HG02642 (cell line): ENCODE measurements at regions not wholly inside any gene's neighbourhood (a gene's known extent, or its start where the extent isn't known, plus 50 kb on each side); places are given as distances from the start of the nearest gene placed in this dataset.
"Not testable (repeated sequence)": the region's sequence is repeated elsewhere in the genome, so short reads cannot be mapped to it uniquely, and the experiment has no call there.

ENCODE experiments used
- ATAC-seq: cut with Tn5 transposase; IDR thresholded peaks from one replicate; pipeline ENCODE4 v1.9.1; 2021; ENCODE audit warnings: mild to moderate bottlenecking; ENCODE audit not compliant: unreplicated experiment, poor library complexity

- ATAC-seq, result not testable (repeated sequence)
Measured at GRCh38 chr2:91567546-91568335, 2876.3 kb downstream of the RPIA start.

GRCh38 chr2:91568391-91569338 lies 2877.2 kb downstream of the RPIA start:
- not testable (repeated sequence) for ATAC-seq

- not testable (repeated sequence) for ATAC-seq
Measured at GRCh38 chr2:91571239-91571923, 2879.9 kb downstream of the RPIA start.

- ATAC-seq, result not testable (repeated sequence)
Measured at GRCh38 chr2:91573018-91573417, 2881.5 kb downstream of the RPIA start.

- not testable (repeated sequence) for ATAC-seq
Measured at GRCh38 chr2:91573755-91574154, 2882.3 kb downstream of the RPIA start.

GRCh38 chr2:91574255-91574654 lies 2882.8 kb downstream of the RPIA start:
- ATAC-seq, result not testable (repeated sequence)

- not testable (repeated sequence) for ATAC-seq
Measured at GRCh38 chr2:91575701-91576100, 2884.2 kb downstream of the RPIA start.

- ATAC-seq, result not testable (repeated sequence)
Measured at GRCh38 chr2:91577406-91577805, 2885.9 kb downstream of the RPIA start.

GRCh38 chr2:91578678-91579077 lies 2887.2 kb downstream of the RPIA start:
- ATAC-seq, result not testable (repeated sequence)

GRCh38 chr2:91579555-91579954 lies 2888.1 kb downstream of the RPIA start:
- ATAC-seq, result not testable (repeated sequence)

GRCh38 chr2:91580043-91580442 lies 2888.6 kb downstream of the RPIA start:
- ATAC-seq, result not testable (repeated sequence)

GRCh38 chr2:91587098-91587497 lies 2895.6 kb downstream of the RPIA start:
- not testable (repeated sequence) for ATAC-seq

GRCh38 chr2:91587908-91588535 lies 2896.5 kb downstream of the RPIA start:
- not testable (repeated sequence) for ATAC-seq

- not testable (repeated sequence) for ATAC-seq
Measured at GRCh38 chr2:91588782-91589223, 2897.3 kb downstream of the RPIA start.

GRCh38 chr2:91589454-91590328 lies 2898.2 kb downstream of the RPIA start:
- ATAC-seq, result not testable (repeated sequence)

- ATAC-seq, result not testable (repeated sequence)
Measured at GRCh38 chr2:91590381-91590780, 2898.9 kb downstream of the RPIA start.

GRCh38 chr2:91591066-91591465 lies 2899.6 kb downstream of the RPIA start:
- not testable (repeated sequence) for ATAC-seq

- not testable (repeated sequence) for ATAC-seq
Measured at GRCh38 chr2:91597436-91597835, 2906.0 kb downstream of the RPIA start.

- not testable (repeated sequence) for ATAC-seq
Measured at GRCh38 chr2:91598519-91598918, 2907.0 kb downstream of the RPIA start.
